ENCODE measurements at regions not wholly inside any gene's neighbourhood (a gene's known extent, or its start where the extent isn't known, plus 50 kb on each side); places are given as distances from the start of the nearest gene placed in this dataset.
"Not testable (repeated sequence)": the region's sequence is repeated elsewhere in the genome, so short reads cannot be mapped to it uniquely, and the experiment has no call there.

- DNase-seq = no peak
These were observed 251.6 kb upstream of the SLC16A7 start for GRCh38 chr12:59344224-59344623.

- DNase-seq = no peak
These were observed 266.4 kb upstream of the SLC16A7 start for GRCh38 chr12:59329462-59329861.

- DNase-seq = not testable (repeated sequence)
These were observed 267.3 kb upstream of the SLC16A7 start for GRCh38 chr12:59328395-59329075.

GRCh38 chr12:59326457-59326856 lies 269.4 kb upstream of the SLC16A7 start:
- DNase-seq = not testable (repeated sequence)

GRCh38 chr12:59322473-59322872 lies 273.4 kb upstream of the SLC16A7 start:
- DNase-seq = peak; percentile 67

- no peak for DNase-seq
These were observed 274.6 kb upstream of the SLC16A7 start for GRCh38 chr12:59321278-59321677.

GRCh38 chr12:59320112-59320511 lies 275.7 kb upstream of the SLC16A7 start:
- DNase-seq = no peak

- no peak for DNase-seq
These were observed 276.9 kb upstream of the SLC16A7 start for GRCh38 chr12:59318940-59319339.

- DNase-seq = no peak
These were observed 278.2 kb upstream of the SLC16A7 start for GRCh38 chr12:59317598-59317997.

- no peak for DNase-seq
These were observed 278.9 kb upstream of the SLC16A7 start for GRCh38 chr12:59316938-59317337.

- DNase-seq = not testable (repeated sequence)
These were observed 279.5 kb upstream of the SLC16A7 start for GRCh38 chr12:59316354-59316753.

GRCh38 chr12:59314209-59314608 lies 281.6 kb upstream of the SLC16A7 start:
- DNase-seq = no peak

- no peak for DNase-seq
These were observed 291.6 kb upstream of the SLC16A7 start for GRCh38 chr12:59304077-59304721.

GRCh38 chr12:59298296-59298695 lies 297.5 kb upstream of the SLC16A7 start:
- DNase-seq = peak; percentile 97

GRCh38 chr12:59294221-59294620 lies 301.6 kb upstream of the SLC16A7 start:
- DNase-seq = no peak

- DNase-seq = peak; percentile 69
These were observed 312.8 kb upstream of the SLC16A7 start for GRCh38 chr12:59282999-59283398.

GRCh38 chr12:59273561-59273960 lies 322.3 kb upstream of the SLC16A7 start:
- not testable (repeated sequence) for DNase-seq

GRCh38 chr12:59268295-59268809 lies 327.5 kb upstream of the SLC16A7 start:
- no peak for DNase-seq

- DNase-seq = no peak
These were observed 335.6 kb upstream of the SLC16A7 start for GRCh38 chr12:59260202-59260601.

GRCh38 chr12:59252731-59253130 lies 332.4 kb upstream of the LRIG3 start:
- DNase-seq = no peak

- no peak for DNase-seq
These were observed 330.5 kb upstream of the LRIG3 start for GRCh38 chr12:59250766-59251165.

- no peak for DNase-seq
These were observed 319.7 kb upstream of the LRIG3 start for GRCh38 chr12:59240048-59240447.

- DNase-seq = no peak
These were observed 314.1 kb upstream of the LRIG3 start for GRCh38 chr12:59234391-59234790.

- no peak for DNase-seq
These were observed 310.0 kb upstream of the LRIG3 start for GRCh38 chr12:59230334-59230733.

GRCh38 chr12:59219148-59219547 lies 298.8 kb upstream of the LRIG3 start:
- no peak for DNase-seq

Measured in NCI-H2171 treated with DMSO at 0.1 percent for 48 hours (cell line).